GM23338 (cell line): ENCODE measurements at regions not wholly inside any gene's neighbourhood (a gene's known extent, or its start where the extent isn't known, plus 50 kb on each side); places are given as distances from the start of the nearest gene placed in this dataset.

Source experiments
- ATAC-seq: fragments of 200-7000 bp; cut with Tn5 transposase; 3 replicates; pipeline ENCODE4 v1.9.1; 2020
- DNase-seq: peaks from one replicate; pipeline ENCODE4 v3.0.0-alpha.2; 2015; ENCODE audit warnings: low spot score
- H2AFZ ChIP-seq: fragments of 200-600 bp; sonication (generic); 2 replicates; pipeline ENCODE4 v1.8.0; 2016; ENCODE audit warnings: antibody characterized with exemption, mild to moderate bottlenecking, moderate library complexity
- H3F3A ChIP-seq: fragments of 200-600 bp; sonication (generic); replicated peaks from 2 replicates; pipeline ENCODE4 v1.8.0; 2017; ENCODE audit warnings: antibody characterized with exemption, mixed run types, low read depth
- H3K27ac ChIP-seq: fragments of 200-600 bp; sonication (generic); 2 replicates; pipeline ENCODE4 v1.6.1; 2016; ENCODE audit warnings: low read depth
- H3K27me3 ChIP-seq: fragments of 200-600 bp; sonication (generic); 2 replicates; pipeline ENCODE4 v1.8.0; 2016; ENCODE audit warnings: mild to moderate bottlenecking, mixed run types, moderate library complexity; ENCODE audit not compliant: insufficient read depth
- H3K36me3 ChIP-seq: fragments of 200-600 bp; sonication (generic); 2 replicates; pipeline ENCODE4 v1.8.0; 2016; ENCODE audit warnings: mild to moderate bottlenecking; ENCODE audit not compliant: insufficient read depth
- H3K4me1 ChIP-seq: fragments of 200-600 bp; sonication (generic); 2 replicates; pipeline ENCODE4 v1.8.0; 2016; ENCODE audit warnings: mild to moderate bottlenecking, moderate library complexity; ENCODE audit not compliant: insufficient read depth
- H3K4me2 ChIP-seq: fragments of 200-600 bp; sonication (generic); 2 replicates; pipeline ENCODE4 v1.7.1; 2017; ENCODE audit warnings: mixed run types
- H3K4me3 ChIP-seq: fragments of 200-600 bp; sonication (generic); 2 replicates; pipeline ENCODE4 v1.6.1; 2016; ENCODE audit warnings: mixed run types
- H3K79me2 ChIP-seq: fragments of 200-600 bp; sonication (generic); replicated peaks from 2 replicates; pipeline ENCODE4 v1.8.0; 2017; ENCODE audit warnings: mild to moderate bottlenecking; ENCODE audit not compliant: insufficient read depth
- H3K9me2 ChIP-seq: fragments of 200-600 bp; sonication (generic); 2 replicates; pipeline ENCODE4 v1.8.0; 2017; ENCODE audit not compliant: insufficient read depth
- H4K20me1 ChIP-seq: fragments of 200-600 bp; sonication (generic); replicated peaks from 2 replicates; pipeline ENCODE4 v1.8.0; 2017; ENCODE audit warnings: mild to moderate bottlenecking; ENCODE audit not compliant: insufficient read depth
- H3K27ac Mint-ChIP-seq: 2 replicates; pipeline ENCODE4 v1.8.0; 2020; ENCODE audit warnings: inconsistent platforms, mild to moderate bottlenecking, moderate library complexity, mixed read lengths
- H3K27me3 Mint-ChIP-seq: 3 replicates; pipeline ENCODE4 v1.8.0; 2022; ENCODE audit warnings: low read depth, mild to moderate bottlenecking, moderate library complexity, mixed read lengths, inconsistent platforms; ENCODE audit not compliant: insufficient read depth, poor library complexity
- H3K36me3 Mint-ChIP-seq: 3 replicates; pipeline ENCODE4 v1.8.0; 2021; ENCODE audit warnings: low read depth, mild to moderate bottlenecking, inconsistent platforms, moderate library complexity, mixed read lengths
- H3K4me1 Mint-ChIP-seq: 3 replicates; pipeline ENCODE4 v1.8.0; 2020; ENCODE audit warnings: mild to moderate bottlenecking, inconsistent platforms, mixed read lengths
- H3K4me3 Mint-ChIP-seq: 3 replicates; pipeline ENCODE4 v1.8.0; 2021; ENCODE audit warnings: moderate library complexity, mild to moderate bottlenecking, inconsistent platforms, mixed read lengths
- H3K9me3 Mint-ChIP-seq: 3 replicates; pipeline ENCODE4 v1.8.0; 2020; ENCODE audit warnings: moderate library complexity, mild to moderate bottlenecking, inconsistent platforms, mixed read lengths
- CREB1 ChIP-seq: fragments of 250-450 bp; sonication (Bioruptor Pico); IDR thresholded peaks from 2 replicates; pipeline ENCODE4 v1.5.0; 2020; ENCODE audit warnings: low read depth, mild to moderate bottlenecking, moderate library complexity
- CTCF ChIP-seq, 2 experiments: fragments of 200-600 bp in 1 of 2; sonication (generic) in 1 of 2; conservative IDR thresholded peaks; 2 replicates each; pipeline versions ENCODE4 v1.5.1 to v1.6.1; 2016 to 2017; ENCODE audit warnings: antibody characterized with exemption in 2 of 2, low read depth in 2 of 2, mild to moderate bottlenecking in 2 of 2, moderate library complexity in 1 of 2
- ETS1 ChIP-seq: IDR thresholded peaks from 2 replicates; pipeline ENCODE4 v1.6.1; 2016; ENCODE audit warnings: antibody characterized with exemption
- EZH2phosphoT487 ChIP-seq: fragments of 200-600 bp; sonication (generic); IDR thresholded peaks from one replicate; pipeline ENCODE4 v1.8.1; 2018; ENCODE audit warnings: antibody characterized with exemption; ENCODE audit not compliant: unreplicated experiment
- JUNB ChIP-seq: IDR thresholded peaks from one replicate; pipeline ENCODE4 v1.6.1; 2016; ENCODE audit warnings: antibody characterized with exemption; ENCODE audit not compliant: unreplicated experiment
- NANOG ChIP-seq: IDR thresholded peaks from 2 replicates; pipeline ENCODE4 v1.6.1; 2016; ENCODE audit warnings: antibody characterized with exemption, borderline replicate concordance
- POLR2AphosphoS5 ChIP-seq: IDR thresholded peaks from 2 replicates; pipeline ENCODE4 v1.6.1; 2016; ENCODE audit warnings: antibody characterized with exemption, low read depth
- STAT1 ChIP-seq: IDR thresholded peaks from one replicate; pipeline ENCODE4 v1.6.1; 2016; ENCODE audit warnings: antibody characterized with exemption; ENCODE audit not compliant: unreplicated experiment
- ZNF114 ChIP-seq: fragments of 250-450 bp; sonication (Bioruptor Pico); IDR thresholded peaks from 2 replicates; pipeline ENCODE4 v1.5.0; 2020; ENCODE audit warnings: mild to moderate bottlenecking, moderate library complexity
- ZNF331 ChIP-seq: fragments of 250-450 bp; sonication (Bioruptor Pico); IDR thresholded peaks from 2 replicates; pipeline ENCODE4 v1.5.0; 2020; ENCODE audit warnings: low read depth, mild to moderate bottlenecking, moderate library complexity
- ZNF462 ChIP-seq: fragments of 250-450 bp; sonication (Bioruptor Pico); IDR thresholded peaks from 2 replicates; pipeline ENCODE4 v1.5.0; 2020; ENCODE audit warnings: mild to moderate bottlenecking, moderate library complexity
- TF ChIP-seq, protein P1 (sequence below): IDR thresholded peaks from one replicate; pipeline ENCODE4 v1.6.1; 2018; ENCODE audit warnings: antibody characterized with exemption; ENCODE audit not compliant: unreplicated experiment

GRCh38 chr15:96958721-96959120 lies 628.2 kb downstream of the NR2F2 start (continued):
- TF ChIP-seq ETS1: no peak

- DNase-seq (no peak), ATAC-seq (no peak)
- Histone ChIP-seq H3K4me3 (no peak overlapping the region), H2AFZ (no peak overlapping the region), H3K36me3 (no peaks in the 10 kb centered on the region), H3K4me1 (no peaks in the 10 kb centered on the region; the same call in 1 of the 2 replicates), H3K27me3 (no peaks in the 10 kb centered on the region), H3F3A (no peaks in the 10 kb centered on the region), H3K79me2 (no peaks in the 10 kb centered on the region), H3K4me2 (no peak overlapping the region), H4K20me1 (no peaks in the 10 kb centered on the region), H3K27ac (no peak overlapping the region), H3K9me2 (peaks cover 5% of the 10 kb centered on the region; the same call in 1 of the 2 replicates)
- H3K4me1 Mint-ChIP-seq: no peaks in the 10 kb centered on the region
- H3K9me3 Mint-ChIP-seq: no peaks in the 10 kb centered on the region
- no peak overlapping the region for H3K4me3 Mint-ChIP-seq
- peaks cover 2% of the 10 kb centered on the region for H3K27me3 Mint-ChIP-seq
- H3K27ac Mint-ChIP-seq: no peak overlapping the region
- H3K36me3 Mint-ChIP-seq: no peaks in the 10 kb centered on the region
- no peak for TF ChIP-seq ZNF331
- no peak for TF ChIP-seq EZH2phosphoT487
- TF ChIP-seq ZNF114 (CRISPR knock-in tag): no peak
- no peak for TF ChIP-seq ETS1
- no peak for TF ChIP-seq ZNF462
- no peak for TF ChIP-seq POLR2AphosphoS5
- TF ChIP-seq, protein P1, sequence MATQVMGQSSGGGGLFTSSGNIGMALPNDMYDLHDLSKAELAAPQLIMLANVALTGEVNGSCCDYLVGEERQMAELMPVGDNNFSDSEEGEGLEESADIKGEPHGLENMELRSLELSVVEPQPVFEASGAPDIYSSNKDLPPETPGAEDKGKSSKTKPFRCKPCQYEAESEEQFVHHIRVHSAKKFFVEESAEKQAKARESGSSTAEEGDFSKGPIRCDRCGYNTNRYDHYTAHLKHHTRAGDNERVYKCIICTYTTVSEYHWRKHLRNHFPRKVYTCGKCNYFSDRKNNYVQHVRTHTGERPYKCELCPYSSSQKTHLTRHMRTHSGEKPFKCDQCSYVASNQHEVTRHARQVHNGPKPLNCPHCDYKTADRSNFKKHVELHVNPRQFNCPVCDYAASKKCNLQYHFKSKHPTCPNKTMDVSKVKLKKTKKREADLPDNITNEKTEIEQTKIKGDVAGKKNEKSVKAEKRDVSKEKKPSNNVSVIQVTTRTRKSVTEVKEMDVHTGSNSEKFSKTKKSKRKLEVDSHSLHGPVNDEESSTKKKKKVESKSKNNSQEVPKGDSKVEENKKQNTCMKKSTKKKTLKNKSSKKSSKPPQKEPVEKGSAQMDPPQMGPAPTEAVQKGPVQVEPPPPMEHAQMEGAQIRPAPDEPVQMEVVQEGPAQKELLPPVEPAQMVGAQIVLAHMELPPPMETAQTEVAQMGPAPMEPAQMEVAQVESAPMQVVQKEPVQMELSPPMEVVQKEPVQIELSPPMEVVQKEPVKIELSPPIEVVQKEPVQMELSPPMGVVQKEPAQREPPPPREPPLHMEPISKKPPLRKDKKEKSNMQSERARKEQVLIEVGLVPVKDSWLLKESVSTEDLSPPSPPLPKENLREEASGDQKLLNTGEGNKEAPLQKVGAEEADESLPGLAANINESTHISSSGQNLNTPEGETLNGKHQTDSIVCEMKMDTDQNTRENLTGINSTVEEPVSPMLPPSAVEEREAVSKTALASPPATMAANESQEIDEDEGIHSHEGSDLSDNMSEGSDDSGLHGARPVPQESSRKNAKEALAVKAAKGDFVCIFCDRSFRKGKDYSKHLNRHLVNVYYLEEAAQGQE: no peak
- TF ChIP-seq NANOG: no peak
- no peak for TF ChIP-seq CREB1 (CRISPR knock-in tag)
- no peak for TF ChIP-seq STAT1
- no peak for TF ChIP-seq JUNB
- TF ChIP-seq CTCF (conservative IDR thresholded peaks at IDR 0.05; ENCODE audit: low read depth in 2 of 2): no peak
These were observed 629.0 kb downstream of the NR2F2 start for GRCh38 chr15:96959501-96959900.
